SK-N-MC (cell line): ENCODE measurements at regions not wholly inside any gene's neighbourhood (a gene's known extent, or its start where the extent isn't known, plus 50 kb on each side); places are given as distances from the start of the nearest gene placed in this dataset.

Experiments
- DNase-seq: peaks from one replicate; pipeline ENCODE4 v3.0.0-alpha.2; 2011; ENCODE audit warnings: low read depth, low spot score
- H3K27ac ChIP-seq: fragments of 200-600 bp; sonication (generic); 2 replicates; pipeline ENCODE4 v1.5.1; 2016; ENCODE audit warnings: mixed run types
- H3K36me3 ChIP-seq: fragments of 200-600 bp; sonication (generic); 2 replicates; pipeline ENCODE4 v1.6.1; 2017; ENCODE audit warnings: antibody characterized with exemption, low read length, mixed read lengths; ENCODE audit not compliant: insufficient read depth
- H3K4me3 ChIP-seq: fragments of 200-600 bp; sonication (generic); 2 replicates; pipeline ENCODE4 v1.5.1; 2016
- H3K9ac ChIP-seq: fragments of 200-600 bp; sonication (generic); 2 replicates; pipeline ENCODE4 v1.8.0; 2017; ENCODE audit warnings: mixed run types, mixed read lengths; ENCODE audit not compliant: insufficient read length
- H3K9me3 ChIP-seq: fragments of 200-600 bp; sonication (generic); 2 replicates; pipeline ENCODE4 v1.6.1; 2017; ENCODE audit warnings: low read depth, mild to moderate bottlenecking, antibody characterized with exemption, low read length, moderate library complexity, mixed read lengths
- EZH2 ChIP-seq: fragments of 200-600 bp; sonication (generic); IDR thresholded peaks from one replicate; pipeline ENCODE4 v1.6.1; 2017; ENCODE audit warnings: antibody characterized with exemption
- FOXP2 ChIP-seq: optimal IDR thresholded peaks from 2 replicates; pipeline ENCODE3; 2011; ENCODE audit warnings: mild to moderate bottlenecking, moderate library complexity; ENCODE audit not compliant: insufficient read depth; ENCODE audit errors: extremely low read length, control extremely low read depth
- POLR2AphosphoS5 ChIP-seq: IDR thresholded peaks from 2 replicates; pipeline ENCODE4 v1.6.1; 2012; ENCODE audit warnings: mild to moderate bottlenecking, low read depth, low read length, borderline replicate concordance

DNA sequence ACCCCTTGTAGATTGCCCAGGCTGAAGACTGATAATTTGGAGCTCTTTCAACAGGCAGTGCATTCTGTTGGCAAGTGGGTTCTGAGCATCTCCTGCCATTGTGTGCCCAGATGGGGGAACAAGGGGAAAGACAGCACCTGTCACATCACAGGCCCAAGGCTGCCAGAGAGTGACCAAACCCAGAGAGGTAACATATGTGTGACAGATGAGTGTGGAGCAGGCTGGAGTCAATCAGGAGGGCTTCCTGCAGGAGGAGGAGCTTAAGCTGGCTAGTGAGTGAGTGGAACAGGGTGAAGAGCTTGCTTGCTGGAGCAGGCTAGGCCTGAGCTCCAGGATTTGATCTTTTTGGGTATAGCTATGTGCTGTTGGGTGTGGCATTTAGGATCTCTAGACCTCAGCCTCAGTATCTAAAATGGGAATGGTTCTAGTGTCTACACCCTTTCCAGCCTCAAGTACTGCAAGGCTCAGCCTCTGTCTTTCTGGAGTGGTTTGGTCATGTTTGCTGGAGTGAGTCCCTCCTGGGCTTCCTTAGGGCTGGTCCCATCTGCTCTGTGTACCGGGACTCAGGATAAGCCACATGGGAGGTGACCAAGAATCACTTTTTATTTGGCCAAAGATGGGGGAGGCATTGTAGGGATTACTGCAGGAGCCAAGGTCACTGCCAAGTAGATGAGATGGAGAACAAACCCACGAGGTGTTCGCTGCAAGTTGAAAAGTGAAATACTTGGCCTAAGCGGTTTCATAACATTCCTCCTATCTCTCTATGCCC lies 152.4 kb upstream of the TSHZ3 start:
- H3K9me3 ChIP-seq = no peaks in the 10 kb centered on the region
- no peak overlapping the region for H3K9ac ChIP-seq
- no peak for DNase-seq
- H3K27ac ChIP-seq = no peak overlapping the region
- TF ChIP-seq EZH2 = no peak
- no peak for TF ChIP-seq POLR2AphosphoS5
- no peak for TF ChIP-seq FOXP2
- H3K4me3 ChIP-seq = no peak overlapping the region
- H3K36me3 ChIP-seq = no peaks in the 10 kb centered on the region

DNA sequence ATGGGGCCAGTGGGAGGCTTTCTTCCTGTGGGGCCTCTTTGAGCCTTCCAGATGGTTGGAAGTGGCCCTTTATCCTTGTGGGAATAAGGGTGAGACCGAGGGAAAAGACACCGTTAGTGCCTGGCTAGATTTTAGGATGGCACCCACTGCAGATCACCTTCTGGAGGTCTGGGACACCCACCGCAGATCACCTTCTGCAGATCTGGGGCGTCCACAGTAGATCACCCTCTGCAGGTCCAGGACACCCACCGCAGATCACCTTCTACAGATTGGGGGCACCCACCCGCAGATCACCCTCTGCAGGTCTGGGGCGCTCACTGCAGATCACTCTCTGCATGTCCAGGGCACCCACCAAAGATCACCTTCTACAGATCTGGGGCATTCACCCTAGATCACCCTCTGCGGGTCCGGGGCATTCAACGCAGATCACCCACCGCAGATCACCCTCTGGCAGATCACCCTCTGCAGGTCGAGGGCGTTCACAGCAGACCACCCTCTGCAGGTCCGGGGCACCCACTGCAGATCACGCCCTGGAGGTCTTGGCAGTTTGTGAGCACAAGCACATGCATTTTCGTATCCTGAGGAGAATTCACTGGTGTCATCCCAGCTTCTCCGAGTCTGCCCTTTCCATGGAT lies 153.4 kb upstream of the TSHZ3 start:
- TF ChIP-seq EZH2 (no peak), FOXP2 (no peak), POLR2AphosphoS5 (no peak)
- no peaks in the 10 kb centered on the region for H3K9me3 ChIP-seq
- no peak overlapping the region for H3K27ac ChIP-seq
- no peak for DNase-seq
- no peak overlapping the region for H3K4me3 ChIP-seq
- H3K9ac ChIP-seq = no peak overlapping the region
- H3K36me3 ChIP-seq = no peaks in the 10 kb centered on the region

- Histone ChIP-seq H3K4me3 (no peak overlapping the region), H3K9me3 (no peaks in the 10 kb centered on the region), H3K9ac (no peak overlapping the region), H3K27ac (no peak overlapping the region), H3K36me3 (no peaks in the 10 kb centered on the region)
- TF ChIP-seq FOXP2 (no peak), EZH2 (no peak), POLR2AphosphoS5 (no peak)
- DNase-seq = no peak
These were observed 154.0 kb upstream of the TSHZ3 start for GRCh38 chr19:31503211-31503610.

GRCh38 chr19:31504221-31504620 lies 155.0 kb upstream of the TSHZ3 start:
- Histone ChIP-seq H3K9me3 (no peaks in the 10 kb centered on the region), H3K4me3 (no peak overlapping the region), H3K36me3 (no peaks in the 10 kb centered on the region), H3K9ac (no peak overlapping the region), H3K27ac (no peak overlapping the region)
- no peak for TF ChIP-seq POLR2AphosphoS5
- no peak for TF ChIP-seq EZH2
- no peak for TF ChIP-seq FOXP2
- DNase-seq = no peak

DNA sequence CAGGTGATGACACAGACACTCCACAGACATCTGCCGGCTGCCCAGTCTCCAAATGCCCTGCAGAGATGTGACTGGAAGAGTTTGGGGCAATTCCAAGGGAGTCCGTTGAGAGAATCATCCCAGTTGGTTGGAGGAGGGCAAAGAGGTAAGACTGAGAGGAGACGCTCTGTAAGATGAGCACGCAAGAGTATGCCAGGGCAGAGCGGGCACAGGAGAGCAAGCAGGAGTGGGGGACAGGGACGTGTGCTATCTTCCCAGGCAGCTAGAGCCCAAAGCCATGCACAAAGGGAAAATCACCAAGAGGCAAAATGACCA lies 156.3 kb upstream of the TSHZ3 start:
- no peak overlapping the region for H3K4me3 ChIP-seq
- H3K9ac ChIP-seq = no peak overlapping the region
- no peaks in the 10 kb centered on the region for H3K9me3 ChIP-seq
- DNase-seq = no peak
- no peak overlapping the region for H3K27ac ChIP-seq
- TF ChIP-seq POLR2AphosphoS5 (no peak), FOXP2 (no peak), EZH2 (no peak)
- H3K36me3 ChIP-seq = no peaks in the 10 kb centered on the region

- Histone ChIP-seq H3K27ac (no peak overlapping the region), H3K36me3 (no peaks in the 10 kb centered on the region), H3K4me3 (no peak overlapping the region), H3K9ac (no peak overlapping the region), H3K9me3 (no peaks in the 10 kb centered on the region)
- no peak for DNase-seq
- TF ChIP-seq POLR2AphosphoS5 (no peak), EZH2 (no peak), FOXP2 (no peak)
These were observed 156.9 kb upstream of the TSHZ3 start for GRCh38 chr19:31506102-31506501.

DNA sequence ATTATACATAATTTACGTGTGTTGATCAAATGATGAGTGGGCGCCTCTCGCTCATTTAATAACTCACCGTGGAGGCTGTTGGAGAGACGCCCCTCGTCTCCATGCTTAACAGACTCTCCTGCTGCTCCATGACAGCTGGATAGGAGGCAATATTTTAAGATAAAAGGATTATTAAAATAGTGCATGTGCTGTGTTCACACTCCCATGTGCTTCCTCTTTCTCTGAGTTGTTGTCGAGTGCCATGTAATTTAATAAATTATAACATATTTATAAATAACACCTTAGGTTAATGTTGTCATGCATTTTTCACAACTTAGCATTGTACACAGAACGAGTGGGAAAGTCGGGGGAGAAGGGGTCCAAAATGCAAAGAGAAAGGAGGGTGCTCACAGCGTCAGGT lies 161.4 kb upstream of the TSHZ3 start:
- Histone ChIP-seq H3K27ac (no peak overlapping the region), H3K9me3 (no peaks in the 10 kb centered on the region), H3K36me3 (no peaks in the 10 kb centered on the region), H3K9ac (no peak overlapping the region), H3K4me3 (no peak overlapping the region)
- DNase-seq = no peak
- TF ChIP-seq POLR2AphosphoS5 = no peak
- no peak for TF ChIP-seq FOXP2
- TF ChIP-seq EZH2 = no peak

GRCh38 chr19:31511098-31511497 lies 161.9 kb upstream of the TSHZ3 start:
- Histone ChIP-seq H3K4me3 (no peak overlapping the region), H3K27ac (no peak overlapping the region), H3K9me3 (no peaks in the 10 kb centered on the region), H3K9ac (no peak overlapping the region), H3K36me3 (no peaks in the 10 kb centered on the region)
- TF ChIP-seq POLR2AphosphoS5 (no peak), FOXP2 (no peak), EZH2 (no peak)
- DNase-seq = no peak
